CD4-positive, alpha-beta T cell treated with Interleukin-10 for 1 hour (primary cell): ENCODE measurements at regions not wholly inside any gene's neighbourhood (a gene's known extent, or its start where the extent isn't known, plus 50 kb on each side); places are given as distances from the start of the nearest gene placed in this dataset.
"Not testable (repeated sequence)": the region's sequence is repeated elsewhere in the genome, so short reads cannot be mapped to it uniquely, and the experiment has no call there.

Experiments
- DNase-seq: peaks from one replicate; pipeline ENCODE4 v3.0.0-alpha.2; 2020

DNA sequence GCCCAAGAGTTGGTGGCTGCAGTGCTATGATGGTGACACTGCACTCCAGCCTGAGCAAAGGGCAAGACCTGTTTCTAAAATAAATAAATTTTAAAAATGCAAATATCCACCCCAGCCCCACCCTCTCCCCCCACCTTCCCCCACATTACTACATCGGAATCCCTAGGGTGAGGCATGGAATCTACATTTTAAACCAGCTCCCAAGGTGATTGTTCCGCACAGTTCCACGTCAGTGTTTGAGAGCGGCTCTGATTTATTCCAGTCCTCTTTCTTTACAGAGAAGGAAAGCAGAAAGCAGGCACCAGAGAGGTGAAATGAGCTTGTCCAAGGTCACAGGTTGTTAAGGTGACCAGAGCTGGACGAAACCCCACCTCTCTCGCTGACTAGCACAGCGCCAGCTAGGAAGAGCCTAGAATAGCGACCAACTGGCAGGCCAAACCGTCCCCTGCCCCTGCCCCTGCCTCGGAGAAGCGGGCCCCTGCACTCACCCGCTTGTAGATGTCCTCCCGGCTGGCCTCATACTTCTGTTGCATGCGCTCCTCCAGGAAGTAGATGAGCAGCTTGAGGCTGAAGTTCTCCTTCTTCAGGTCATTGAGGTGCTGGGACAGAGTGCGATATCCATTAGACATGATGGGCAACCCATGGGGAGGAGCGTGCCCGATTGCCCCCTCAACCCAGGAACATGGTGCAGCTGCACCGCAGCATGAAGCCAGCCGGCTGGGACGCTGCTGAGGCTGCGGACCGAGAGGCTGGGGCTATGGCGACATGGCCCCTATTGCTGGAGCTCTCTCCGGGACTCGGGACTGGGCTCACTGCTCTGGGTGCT lies 103.7 kb upstream of the NBPF26 start:
- not testable (repeated sequence) for DNase-seq

- DNase-seq = not testable (repeated sequence)
These were observed 103.1 kb upstream of the NBPF26 start for GRCh38 chr1:120620693-120620969.

GRCh38 chr1:120621278-120621677 lies 102.5 kb upstream of the NBPF26 start:
- not testable (repeated sequence) for DNase-seq

GRCh38 chr1:120623539-120623938 lies 100.2 kb upstream of the NBPF26 start:
- DNase-seq = not testable (repeated sequence)

DNA sequence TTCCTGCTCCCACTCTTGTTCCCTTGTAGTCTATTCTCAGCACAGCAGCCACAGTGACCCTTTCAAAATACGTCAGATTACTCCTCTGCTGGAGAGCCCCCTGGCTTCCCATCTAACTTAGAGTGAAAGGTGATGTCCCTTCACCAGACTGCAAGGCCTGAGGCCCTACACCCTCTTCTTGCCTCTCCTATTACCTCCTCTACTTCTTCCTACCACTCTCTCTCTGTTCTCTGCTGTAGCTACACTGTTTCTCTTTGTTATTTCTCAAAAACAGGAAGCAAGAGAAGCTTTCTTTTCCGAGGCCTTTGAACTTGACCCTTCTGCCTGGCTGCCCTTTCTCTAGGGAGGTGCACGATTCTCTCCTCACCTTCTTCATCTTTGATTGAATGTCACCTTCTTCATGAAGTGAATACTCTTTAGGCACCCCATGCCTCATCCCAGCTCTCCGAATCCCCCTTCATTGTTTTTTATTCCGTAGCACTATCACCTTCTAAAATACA lies 99.1 kb upstream of the NBPF26 start:
- peak; percentile 0 for DNase-seq

- DNase-seq = not testable (repeated sequence)
These were observed 93.8 kb upstream of the NBPF26 start for GRCh38 chr1:120629832-120630455.

DNA sequence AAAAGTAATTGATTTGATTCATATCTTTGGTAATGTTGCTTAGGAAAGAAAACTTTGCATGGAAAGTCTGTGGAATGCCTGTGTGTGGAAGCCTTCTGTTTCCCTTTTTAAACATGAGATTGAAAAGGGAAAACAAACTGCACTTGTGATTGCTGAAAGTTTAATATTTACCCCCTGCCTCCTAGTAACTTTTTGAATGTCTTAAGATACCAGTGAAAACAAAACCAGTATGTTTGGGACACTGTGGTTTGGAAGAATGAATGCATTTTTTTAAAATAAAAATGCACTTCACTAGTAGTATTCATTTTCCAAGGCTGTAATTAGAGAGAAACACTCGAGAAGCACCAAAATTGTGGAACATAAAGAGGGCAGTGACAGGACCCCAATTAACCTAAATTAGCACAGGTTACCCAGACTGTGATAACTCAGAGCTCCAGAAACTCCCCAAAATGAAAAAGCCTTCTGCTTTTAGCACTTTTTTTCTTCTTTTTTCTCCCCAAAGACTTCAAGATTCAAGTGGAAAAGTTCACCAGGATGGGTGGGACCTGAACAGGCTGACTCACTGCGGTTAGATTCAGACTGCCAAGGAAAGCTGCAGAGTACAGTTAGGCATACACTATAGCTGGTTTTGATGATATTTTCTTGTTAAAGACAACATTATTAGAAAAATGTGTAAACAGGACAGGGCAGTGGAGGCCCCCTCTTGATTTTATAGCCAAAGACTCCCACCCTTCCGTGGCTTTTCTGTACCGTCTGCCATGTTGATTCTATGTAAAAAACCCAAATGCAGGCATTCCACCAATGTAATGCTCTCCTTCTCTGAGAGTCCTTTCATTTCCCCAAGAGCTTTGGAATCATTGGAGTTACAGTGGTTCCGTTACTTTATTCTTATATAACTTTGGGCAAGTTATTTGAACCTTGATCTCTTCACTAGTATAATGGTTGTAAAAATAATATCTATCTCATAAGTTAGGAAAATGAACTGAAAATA lies 88.6 kb upstream of the NBPF26 start:
- not testable (repeated sequence) for DNase-seq

GRCh38 chr1:120640261-120641013 lies 83.3 kb upstream of the NBPF26 start:
- DNase-seq = not testable (repeated sequence)

DNA sequence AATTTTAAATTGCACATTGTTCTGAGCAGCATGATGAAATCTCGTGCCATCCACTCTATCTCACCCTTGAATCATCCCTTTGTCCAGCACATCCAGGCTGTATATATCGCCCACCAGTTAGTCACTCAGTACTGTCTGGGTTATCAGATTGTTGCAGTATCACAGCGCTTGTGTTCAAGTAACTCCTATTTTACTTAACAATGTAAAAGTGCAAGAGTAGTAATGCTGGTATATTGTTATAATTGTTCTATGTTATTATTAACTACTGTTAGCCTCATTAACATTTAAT lies 82.8 kb upstream of the NBPF26 start:
- not testable (repeated sequence) for DNase-seq

DNA sequence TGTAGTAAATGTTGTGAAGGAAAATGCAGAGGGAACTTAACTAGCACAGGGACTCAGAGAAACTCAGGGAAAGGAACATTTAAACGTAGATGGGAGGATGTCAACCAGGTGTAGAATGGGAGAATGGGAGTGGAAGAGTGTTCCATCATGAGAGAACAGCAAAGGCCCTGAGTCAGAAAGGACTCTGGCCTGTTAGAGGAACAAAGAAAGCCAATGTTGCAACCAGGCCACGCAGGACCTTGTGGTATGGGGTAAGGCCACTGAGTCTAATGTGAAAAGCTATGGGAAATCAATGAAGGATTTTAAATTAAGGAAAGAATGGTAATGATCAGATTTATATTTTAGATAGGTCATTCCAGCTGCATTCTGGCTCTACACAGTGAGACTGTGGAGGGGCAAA lies 76.6 kb upstream of the NBPF26 start:
- DNase-seq = not testable (repeated sequence)

- not testable (repeated sequence) for DNase-seq
These were observed 74.7 kb upstream of the NBPF26 start for GRCh38 chr1:120648915-120649623.

DNA sequence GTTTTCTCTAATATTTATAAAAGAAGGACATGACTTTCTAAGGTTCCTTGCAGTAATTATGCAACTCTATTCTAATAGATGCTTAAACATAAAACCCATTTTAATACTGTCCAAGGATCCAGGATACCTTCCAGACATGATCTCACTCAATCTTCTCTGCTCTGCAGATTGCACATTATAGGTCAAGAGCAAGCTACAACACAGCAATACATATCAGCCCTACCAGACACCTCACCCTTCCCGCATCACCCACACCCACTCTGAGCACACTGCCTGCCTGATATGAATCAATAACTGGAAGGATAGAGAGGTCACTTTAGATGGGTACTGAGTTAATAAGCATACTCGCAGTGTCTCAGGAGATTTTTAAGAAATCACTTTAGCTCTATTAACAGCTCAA lies 74.0 kb upstream of the NBPF26 start:
- not testable (repeated sequence) for DNase-seq

DNA sequence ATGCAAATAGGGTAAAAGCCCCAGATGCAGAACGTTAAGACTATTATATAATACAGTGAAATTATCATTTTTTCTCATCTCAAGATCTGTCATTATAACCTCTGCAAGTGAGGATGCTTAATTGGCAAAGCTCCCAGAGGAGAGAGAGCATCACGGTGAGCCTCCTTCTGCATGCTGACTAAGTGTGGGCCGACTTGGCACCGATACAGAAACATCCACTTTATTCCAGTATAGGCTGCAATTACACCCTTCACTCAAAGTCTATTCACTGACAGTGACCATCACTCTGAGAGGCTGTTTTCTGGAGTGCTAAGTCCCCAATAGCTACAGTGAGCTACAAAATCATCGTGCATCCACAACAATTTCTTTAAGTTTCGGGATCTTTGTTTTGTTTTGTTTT lies 69.6 kb upstream of the NBPF26 start:
- DNase-seq = not testable (repeated sequence)

DNA sequence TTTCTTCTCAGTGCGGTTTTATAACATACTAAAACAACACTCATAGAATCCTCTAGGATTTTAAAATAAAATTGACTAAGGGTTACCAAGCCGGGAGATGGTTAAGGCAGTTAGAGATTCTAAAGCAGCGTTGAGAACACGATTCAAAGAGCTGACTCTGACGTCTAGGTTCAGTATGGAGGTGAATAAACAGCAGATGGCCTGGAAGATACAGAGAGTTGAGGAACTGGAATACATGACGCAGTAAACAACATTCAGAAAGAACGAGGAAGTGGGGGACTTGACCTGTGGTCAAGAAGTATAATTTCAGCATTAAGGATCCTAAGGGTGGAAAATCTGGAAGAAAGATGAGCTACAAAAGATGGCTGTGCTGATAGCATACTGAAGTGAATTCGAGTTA lies 68.4 kb upstream of the NBPF26 start:
- DNase-seq = not testable (repeated sequence)

DNA sequence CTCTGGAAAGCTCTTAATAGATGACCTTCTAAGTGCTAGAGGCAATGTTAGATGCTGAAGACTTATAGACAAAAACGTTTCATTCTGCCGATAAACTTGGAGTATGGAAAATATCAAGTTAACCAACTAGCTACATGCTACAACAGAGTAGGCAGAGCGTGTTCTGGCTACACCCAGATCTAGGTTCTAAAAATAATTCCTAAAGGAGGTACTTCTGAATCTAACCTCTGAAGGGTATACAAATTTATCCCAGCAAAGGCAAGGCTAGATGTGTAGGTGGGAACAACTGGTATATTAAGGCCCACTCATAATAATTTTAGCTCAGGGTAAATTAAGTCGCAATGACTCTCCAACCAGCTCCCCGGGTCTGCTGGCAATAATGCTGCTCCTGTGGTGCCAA lies 67.6 kb upstream of the NBPF26 start:
- DNase-seq = not testable (repeated sequence)

DNA sequence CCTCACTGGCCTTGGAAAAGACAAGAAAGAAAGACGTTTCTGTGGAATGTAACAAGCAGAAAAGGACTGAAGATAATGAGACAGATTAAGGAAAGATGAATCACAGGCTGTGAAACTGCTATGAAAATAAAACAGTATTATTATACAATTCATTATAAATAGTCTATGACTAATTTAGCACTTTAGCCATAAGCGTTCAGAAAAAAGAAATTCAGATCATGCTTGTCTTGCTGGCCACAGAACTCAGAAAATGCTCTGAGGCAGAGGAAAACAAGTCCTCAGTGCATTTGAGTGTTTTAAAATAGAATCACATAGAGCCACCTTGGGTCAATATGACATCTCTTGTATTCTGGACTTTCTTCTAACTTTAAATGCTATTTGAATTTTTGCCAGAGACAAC lies 65.9 kb upstream of the NBPF26 start:
- DNase-seq = not testable (repeated sequence)

GRCh38 chr1:120658622-120659021 lies 65.1 kb upstream of the NBPF26 start:
- DNase-seq = not testable (repeated sequence)

DNA sequence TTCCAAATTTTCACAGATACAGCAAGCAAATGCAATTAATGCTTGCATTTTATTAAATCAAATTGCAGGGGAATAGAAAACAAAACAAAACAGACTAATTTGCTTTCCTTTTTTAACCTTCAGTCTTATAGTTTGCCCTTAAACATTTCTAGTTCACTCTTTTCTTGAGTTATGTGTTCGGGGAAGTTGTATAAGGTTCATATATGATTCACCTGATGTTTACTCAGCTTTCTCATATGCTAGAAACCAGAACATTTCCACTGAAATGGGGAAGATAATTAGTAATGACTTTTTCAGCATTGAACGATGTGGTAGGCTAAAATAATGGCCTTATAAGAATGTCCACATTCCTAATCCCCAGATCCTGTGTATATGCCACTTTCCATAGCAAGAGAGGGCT lies 64.6 kb upstream of the NBPF26 start:
- DNase-seq = not testable (repeated sequence)

DNA sequence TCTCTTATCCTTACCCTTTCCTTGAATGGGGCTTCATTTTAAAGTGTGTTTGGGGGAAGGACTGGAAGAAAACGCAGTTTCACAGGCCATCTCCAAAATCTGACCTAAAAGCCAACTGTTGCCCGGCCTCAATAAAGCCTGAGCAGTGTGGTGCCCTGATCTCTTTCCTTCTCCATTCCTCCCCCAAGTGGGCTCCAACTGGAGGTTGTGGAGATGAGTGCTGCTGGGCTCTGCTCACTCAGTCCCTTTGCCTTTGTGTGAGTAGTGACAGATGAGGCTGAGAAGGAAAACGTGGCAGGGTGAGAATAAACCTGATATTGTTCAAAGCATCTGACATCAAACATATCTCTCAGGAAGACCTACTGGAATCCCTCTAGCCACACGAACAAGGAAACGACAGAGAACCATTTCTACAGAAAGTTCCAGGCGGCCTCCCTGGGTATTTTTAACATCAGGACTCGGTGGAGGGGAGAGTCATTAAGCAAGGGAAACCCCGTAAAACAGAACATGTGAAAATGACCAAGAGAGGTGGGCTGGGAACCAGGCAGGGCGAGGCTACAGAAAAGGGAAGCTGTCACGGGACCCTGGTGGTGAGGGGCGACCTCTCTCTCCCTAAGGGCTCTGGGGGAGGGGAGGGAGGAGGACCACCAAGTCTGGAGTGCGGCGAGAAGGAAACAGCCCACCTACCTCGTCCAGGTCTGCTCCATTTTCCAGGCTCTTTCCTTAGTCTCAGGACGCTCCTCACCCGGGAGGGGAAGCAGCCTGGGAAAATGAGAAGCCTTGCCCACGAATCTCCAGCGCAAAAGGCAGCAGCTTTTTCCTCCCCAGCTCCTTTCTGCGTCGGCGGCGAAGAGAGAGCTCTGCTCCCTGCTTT lies 59.1 kb upstream of the NBPF26 start:
- not testable (repeated sequence) for DNase-seq

DNA sequence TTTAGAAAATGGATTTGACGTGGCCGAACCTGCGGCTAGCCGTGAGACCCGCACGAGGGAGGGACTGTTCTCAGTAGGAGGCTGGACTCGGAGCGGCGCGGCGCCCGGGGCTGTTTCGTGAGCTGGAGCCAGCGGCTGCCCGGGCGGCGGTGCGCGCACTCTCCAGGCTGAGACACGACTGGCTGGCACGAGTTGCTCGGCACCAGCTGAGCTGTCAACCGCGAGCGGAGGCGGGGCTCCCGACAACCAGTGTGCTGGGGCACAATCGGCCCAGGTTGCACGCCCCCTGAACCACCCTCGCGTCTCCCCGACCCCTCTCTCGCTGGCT lies 58.5 kb upstream of the NBPF26 start:
- not testable (repeated sequence) for DNase-seq

- DNase-seq = not testable (repeated sequence)
These were observed 55.6 kb upstream of the NBPF26 start for GRCh38 chr1:120668187-120668586.
